ENCODE measurements at regions not wholly inside any gene's neighbourhood (a gene's known extent, or its start where the extent isn't known, plus 50 kb on each side); places are given as distances from the start of the nearest gene placed in this dataset.
"Not testable (repeated sequence)": the region's sequence is repeated elsewhere in the genome, so short reads cannot be mapped to it uniquely, and the experiment has no call there.

DNA sequence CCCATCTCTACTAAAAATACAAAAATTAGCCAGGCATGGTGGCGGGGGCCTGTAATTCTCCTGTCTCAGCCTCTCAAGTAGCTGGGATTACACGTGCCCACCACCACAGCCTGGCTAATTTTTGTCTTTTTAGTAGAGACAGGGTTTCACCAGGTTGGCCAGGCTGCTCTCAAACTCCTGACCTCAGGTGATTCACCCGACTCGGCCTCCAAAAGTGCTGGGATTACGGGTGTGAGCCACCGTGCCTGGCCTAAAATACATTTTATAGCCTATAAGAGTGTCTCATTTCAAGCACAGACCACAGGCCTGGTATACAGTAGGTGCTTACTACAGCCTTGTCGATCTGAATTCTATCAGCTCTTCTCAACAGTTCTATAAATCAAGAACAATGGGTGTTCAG, 139.5 kb upstream of the USP29 start:
- DNase-seq, result not testable (repeated sequence)

DNA sequence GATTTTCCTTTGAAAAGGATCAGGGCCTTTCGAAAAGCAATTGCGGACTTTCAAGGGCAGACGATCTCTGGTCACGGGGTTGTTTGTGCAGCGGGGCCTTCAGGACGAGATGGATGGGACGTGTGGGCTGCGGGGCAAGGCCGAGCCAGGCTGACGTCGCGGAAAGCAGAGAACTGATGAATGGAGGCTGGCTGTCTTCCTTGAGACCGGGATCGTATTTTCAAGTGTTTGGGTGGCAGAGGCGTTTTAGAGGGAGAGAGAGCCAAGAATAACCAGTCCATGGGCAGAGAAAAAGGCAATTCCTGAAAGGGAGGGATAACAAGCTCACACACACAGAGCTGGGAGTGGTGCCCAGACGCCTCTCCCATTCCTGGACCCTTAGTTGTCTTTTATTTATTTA, 138.9 kb upstream of the USP29 start:
- no peak for DNase-seq

DNA sequence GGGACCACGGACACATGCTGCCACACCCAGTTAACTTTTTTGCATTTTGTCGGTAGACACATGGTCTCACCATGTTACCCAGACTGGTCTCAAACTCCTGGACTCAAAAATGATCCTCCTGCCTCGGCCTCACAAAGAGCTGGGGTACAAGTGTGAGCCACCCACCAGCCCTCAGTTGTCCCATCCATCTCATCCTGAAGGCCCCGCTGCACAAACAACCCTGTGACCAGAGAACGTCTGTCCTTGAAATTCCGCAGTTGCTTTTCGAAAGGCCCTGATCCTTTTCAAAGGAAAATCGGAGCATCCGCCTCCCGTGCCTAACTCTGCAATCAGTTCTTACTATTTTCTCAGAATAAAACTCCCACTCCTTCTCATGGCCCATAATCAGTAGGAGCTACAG, 138.3 kb upstream of the USP29 start:
- not testable (repeated sequence) for DNase-seq

DNA sequence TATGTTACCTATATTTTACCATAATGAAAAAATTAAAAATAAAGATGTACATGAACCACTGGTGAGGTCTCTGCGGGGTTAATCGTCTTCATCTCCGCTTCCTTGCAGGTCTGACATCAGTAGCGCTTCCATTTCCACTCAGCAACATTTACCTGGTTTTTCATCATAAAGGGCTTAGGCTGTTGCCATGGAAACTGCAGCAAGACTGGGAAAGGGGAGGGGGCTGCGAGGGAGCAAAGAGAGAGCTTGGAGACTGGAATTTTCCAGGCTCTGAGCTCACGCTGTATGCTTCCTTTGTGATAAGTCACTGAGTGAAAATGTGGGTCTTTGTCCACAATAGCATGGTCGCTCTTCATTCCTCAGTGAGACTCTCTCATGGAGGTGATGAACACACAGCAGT, 136.6 kb upstream of the USP29 start:
- DNase-seq, result no peak

DNA sequence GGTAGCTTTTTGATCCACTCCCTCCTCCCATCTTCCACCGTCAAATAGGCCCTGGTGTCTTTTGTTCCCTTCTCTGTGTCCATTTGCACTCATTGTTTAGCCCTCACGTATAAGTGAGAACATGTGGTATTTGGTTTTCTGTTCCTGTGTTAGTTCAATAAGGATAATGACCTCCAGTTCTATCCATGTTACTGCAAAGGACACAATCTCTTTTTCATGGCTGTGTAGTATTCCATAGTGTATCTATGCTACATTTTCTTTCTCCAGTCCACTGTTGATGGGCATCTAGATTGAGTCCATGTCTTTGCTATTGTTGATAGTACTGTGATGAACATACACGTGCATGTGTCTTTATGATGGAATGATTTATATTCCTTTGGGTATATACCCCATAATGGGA, 136.0 kb upstream of the USP29 start:
- no peak for DNase-seq

- no peak for DNase-seq
These were observed 133.4 kb upstream of the USP29 start for GRCh38 chr19:56986386-56986785.

GRCh38 chr19:56987184-56987583, 132.6 kb upstream of the USP29 start:
- no peak for DNase-seq

- DNase-seq, result no peak
These were observed 131.5 kb upstream of the USP29 start for GRCh38 chr19:56988299-56988698.

GRCh38 chr19:56991912-56992311, 127.9 kb upstream of the USP29 start:
- DNase-seq, result no peak

- DNase-seq, result no peak
These were observed 125.9 kb upstream of the USP29 start for GRCh38 chr19:56993851-56994250.

DNA sequence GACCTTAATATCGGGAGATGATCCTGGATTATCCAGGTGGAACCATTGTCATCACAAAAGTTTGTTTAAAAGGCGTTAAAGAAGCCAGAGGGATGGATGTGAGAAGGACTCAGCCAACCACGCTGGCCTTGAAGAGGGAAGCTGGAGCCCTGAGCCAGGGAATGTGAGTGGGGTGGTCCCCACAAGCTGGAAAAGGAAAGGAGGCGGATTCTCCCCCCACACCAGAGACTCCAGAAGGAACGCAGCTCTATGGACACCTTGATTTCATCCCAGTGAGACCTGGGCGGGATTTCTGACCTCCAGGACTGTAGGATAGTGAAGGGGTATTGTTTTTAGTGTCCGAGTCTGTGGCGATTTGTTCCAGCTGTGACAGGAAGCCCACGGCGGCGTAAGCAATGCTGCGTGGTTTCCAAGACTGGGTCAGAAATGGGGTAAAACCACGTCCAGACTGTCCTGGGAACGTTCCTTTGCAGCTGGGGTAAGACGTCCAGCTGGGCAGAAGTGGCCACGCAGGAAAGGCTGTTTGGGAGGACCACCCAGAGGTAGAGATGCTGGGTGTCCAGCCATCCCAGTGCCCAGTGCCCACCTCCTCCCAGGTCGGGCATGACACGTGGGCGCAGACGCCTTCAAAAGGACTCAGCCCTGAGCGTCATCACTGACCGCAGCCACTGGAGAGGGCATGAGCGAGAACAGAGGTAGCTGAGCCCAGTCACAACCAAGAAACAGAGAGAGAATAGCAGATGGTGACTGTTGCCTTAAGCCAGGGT, 125.4 kb upstream of the USP29 start:
- no peak for DNase-seq

DNA sequence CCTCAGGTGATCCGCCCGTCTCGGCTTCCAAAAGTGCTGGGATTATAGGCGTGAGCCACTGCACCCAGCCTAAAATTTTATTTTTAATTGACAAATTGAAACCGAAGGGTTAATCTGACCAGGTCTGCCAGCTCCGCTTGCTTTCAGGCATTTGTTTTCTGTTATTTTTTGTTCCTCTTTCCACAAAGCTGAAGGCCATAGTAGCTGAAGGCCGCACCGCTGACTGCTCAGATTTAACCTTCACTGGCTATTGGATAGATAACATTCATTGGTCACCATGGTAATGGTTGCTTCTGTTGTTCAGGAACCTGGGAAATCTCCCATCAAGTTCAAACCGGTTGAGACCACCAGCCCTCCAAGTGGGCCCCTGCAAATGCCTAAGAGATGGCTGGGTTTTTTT, 124.5 kb upstream of the USP29 start:
- no peak for DNase-seq

GRCh38 chr19:57002195-57002601, 117.6 kb upstream of the USP29 start:
- DNase-seq, result no peak

GRCh38 chr19:57002710-57003109, 117.1 kb upstream of the USP29 start:
- DNase-seq, result no peak

DNA sequence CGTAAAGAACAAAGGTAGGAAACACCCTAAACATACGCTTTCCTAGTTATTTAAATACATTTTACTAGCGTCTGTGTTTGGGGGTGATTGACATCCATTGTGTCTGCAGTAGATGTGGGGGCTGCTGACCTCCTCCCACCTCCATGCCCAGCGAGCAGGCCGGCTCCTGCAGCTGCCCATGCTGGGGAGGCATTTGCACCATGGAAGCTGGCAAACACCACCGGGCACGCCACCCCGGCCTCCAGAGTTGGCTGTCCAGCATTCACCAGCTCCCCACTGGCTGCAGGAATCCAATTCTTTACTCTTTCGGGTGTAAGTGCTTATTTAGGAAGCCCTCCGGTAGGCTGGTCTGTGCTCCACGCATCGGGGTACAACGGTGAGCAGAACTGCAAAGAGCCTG, 115.4 kb upstream of the USP29 start:
- DNase-seq, result no peak

- no peak for DNase-seq
These were observed 111.4 kb upstream of the USP29 start for GRCh38 chr19:57008432-57008831.

DNA sequence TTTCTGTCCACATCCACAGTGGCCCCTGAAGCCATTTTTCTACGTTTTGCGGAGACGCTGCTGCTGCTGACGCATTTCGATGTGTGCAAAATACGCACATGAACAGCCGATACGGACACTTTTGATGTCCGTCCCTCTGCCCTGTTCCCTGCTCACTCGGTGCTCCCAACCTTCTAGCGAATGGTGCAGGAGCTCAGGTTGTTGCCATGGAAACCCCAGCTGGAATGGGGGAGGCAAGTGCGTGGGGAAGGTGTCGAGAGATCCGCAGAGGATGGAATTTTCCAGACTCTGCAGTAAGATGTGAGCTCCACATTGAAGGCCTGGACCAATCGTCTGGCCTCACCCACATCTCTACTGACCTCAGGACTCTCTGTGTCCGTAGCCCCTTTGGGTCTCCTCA, 109.2 kb upstream of the USP29 start:
- DNase-seq, result no peak

DNA sequence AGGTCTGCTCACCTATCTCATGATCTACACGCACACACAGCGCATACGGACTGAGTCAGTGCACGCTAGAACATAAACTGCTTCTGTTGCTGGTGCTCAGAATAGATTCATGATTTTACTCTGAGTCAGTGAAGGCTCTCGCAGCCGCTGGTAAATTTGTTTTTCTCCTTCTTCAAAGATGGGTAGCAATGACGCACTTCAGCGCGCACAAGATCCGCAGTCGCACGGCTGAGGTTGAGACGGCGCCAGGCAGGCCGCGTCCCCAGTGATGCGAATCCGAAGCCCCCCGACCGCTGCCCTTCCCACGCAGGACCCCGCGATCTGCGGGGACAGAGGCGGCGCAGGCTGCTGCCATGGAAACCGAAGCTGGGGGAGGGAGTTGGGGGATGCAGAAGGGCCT, 103.7 kb upstream of the USP29 start:
- DNase-seq, result no peak

DNA sequence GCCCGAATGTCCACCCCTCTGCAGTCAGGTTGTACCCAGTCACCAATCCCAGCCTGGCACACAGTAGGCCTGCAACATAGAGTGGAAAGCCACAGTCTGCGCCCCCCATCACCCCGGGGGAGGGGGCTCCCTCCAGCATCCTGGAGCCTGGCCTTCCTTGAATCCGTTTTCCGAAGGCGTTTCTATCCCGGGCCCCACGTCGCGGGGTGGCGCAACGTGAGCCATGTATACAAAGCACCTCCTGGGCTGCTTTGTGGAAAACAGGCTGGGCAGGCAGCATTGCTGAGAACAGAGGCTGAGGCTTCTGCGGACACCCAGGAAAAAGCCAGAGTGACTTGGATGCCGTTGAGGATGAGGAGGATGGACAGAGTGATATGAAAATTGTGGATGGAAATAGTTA, 103.3 kb upstream of the USP29 start:
- no peak for DNase-seq

DNA sequence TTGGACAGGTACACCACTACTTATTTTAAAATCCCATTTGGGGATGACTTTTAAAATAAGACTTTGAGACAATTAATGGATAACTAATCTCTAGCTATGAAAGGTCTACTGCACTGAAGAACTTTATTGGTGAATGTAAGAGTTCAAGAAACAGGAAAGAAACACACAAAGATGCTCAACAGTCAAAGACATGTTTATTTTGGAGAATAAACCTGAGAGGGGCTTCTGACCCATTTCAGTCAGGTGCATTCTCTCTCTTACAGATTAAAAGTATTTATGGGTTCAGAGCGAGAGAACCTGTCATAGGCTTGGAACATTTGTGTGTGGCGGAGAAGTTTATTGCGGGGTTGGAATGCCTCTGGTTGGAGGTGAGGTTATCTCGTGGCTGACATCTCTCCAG, 94.3 kb upstream of the USP29 start:
- DNase-seq, result no peak

GRCh38 chr19:57026476-57026875, 93.3 kb upstream of the USP29 start:
- no peak for DNase-seq

- DNase-seq, result no peak
These were observed 92.4 kb upstream of the USP29 start for GRCh38 chr19:57027360-57027759.

DNA sequence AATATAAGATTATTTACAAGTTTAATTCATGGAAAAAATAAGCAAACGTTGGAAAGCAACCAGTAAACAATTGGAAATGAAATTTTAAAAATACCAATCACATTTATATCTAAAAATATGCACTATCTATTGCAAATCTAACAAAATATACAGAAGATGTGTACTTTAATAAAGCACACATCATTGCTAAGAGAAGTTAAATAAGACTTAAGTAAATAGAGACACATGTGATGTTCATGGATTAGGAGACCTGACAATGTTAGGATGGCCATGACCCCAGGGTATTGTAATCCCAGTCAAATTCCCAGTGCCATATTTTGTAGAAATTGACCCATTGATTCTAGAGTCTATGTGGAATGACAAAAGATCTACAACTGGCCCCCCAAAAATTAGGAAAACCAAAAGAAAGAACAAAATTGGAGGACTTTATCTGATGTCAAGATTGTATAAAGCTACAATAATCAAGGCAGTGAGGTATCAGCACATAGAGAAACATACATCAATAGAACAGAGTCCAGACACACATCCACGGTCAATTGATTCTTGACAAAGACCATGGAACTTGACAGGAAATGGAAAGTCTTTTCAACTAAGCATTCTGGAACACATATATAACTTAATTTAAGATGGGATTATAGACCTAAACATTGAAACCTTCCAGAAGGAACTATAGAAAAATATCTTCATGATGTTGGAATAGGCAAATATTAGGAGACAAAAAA, 90.8 kb upstream of the USP29 start:
- DNase-seq, result no peak

- no peak for DNase-seq
These were observed 88.7 kb upstream of the USP29 start for GRCh38 chr19:57031106-57031505.

DNA sequence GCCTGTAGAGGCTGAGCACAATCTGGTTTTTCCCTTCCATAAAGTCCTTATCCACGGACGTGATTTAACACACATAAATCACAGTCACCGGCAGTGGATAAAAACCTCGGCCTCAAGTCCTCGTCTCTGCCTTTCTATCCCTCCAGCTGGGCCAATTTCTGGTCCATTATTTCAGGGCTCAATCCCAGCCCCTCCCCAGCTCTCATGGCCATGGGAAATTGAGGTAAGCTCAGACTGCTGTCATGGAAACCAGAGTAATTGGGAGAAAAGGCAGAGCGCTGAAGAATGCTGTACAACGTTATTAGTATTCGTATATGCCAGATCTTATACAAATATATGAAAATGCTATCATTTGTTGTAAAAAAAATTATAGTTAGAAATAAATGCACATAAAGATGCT, 86.2 kb upstream of the USP29 start:
- DNase-seq, result no peak
